Testis (tissue), 2 donors: ENCODE measurements at regions not wholly inside any gene's neighbourhood (a gene's known extent, or its start where the extent isn't known, plus 50 kb on each side); places are given as distances from the start of the nearest gene placed in this dataset.

Experiments used
- CTCF ChIP-seq, 3 experiments: fragments of 450-650 bp in 2 of 3; fragments of 200-600 bp in 1 of 3; sonication (generic) in 1 of 3; IDR thresholded peaks; one replicate each; pipeline ENCODE4 v1.5.1; 2016 to 2019; ENCODE audit warnings: antibody characterized with exemption in 3 of 3, mild to moderate bottlenecking in 2 of 3, moderate library complexity in 1 of 3
- POLR2A ChIP-seq: fragments of 450-650 bp; IDR thresholded peaks from one replicate; pipeline ENCODE4 v1.6.1; 2017; ENCODE audit warnings: antibody characterized with exemption, mild to moderate bottlenecking, moderate library complexity

- no peak for TF ChIP-seq CTCF (IDR thresholded peaks at IDR 0.05)
- no peak for TF ChIP-seq POLR2A
These were observed 160.4 kb downstream of the TRIM29 start for GRCh38 chr11:119977561-119977860.
